Stimulated activated CD4-positive, alpha-beta T cell treated with anti-CD3 and anti-CD28 coated beads, Interleukin-12 subunit alpha, Interleukin-12 subunit beta, amount 100 ng/mL, for 24 hours (primary cell): ENCODE measurements at regions not wholly inside any gene's neighbourhood (a gene's known extent, or its start where the extent isn't known, plus 50 kb on each side); places are given as distances from the start of the nearest gene placed in this dataset.

Source experiments
- DNase-seq, 2 experiments: peaks; one replicate each; pipeline ENCODE4 v3.0.0-alpha.2; 2020; ENCODE audit warnings: low read depth in 2 of 2

- no peak for DNase-seq
Observed at GRCh38 chr2:133768256-133768655, 200.0 kb upstream of the NCKAP5 start.

DNA sequence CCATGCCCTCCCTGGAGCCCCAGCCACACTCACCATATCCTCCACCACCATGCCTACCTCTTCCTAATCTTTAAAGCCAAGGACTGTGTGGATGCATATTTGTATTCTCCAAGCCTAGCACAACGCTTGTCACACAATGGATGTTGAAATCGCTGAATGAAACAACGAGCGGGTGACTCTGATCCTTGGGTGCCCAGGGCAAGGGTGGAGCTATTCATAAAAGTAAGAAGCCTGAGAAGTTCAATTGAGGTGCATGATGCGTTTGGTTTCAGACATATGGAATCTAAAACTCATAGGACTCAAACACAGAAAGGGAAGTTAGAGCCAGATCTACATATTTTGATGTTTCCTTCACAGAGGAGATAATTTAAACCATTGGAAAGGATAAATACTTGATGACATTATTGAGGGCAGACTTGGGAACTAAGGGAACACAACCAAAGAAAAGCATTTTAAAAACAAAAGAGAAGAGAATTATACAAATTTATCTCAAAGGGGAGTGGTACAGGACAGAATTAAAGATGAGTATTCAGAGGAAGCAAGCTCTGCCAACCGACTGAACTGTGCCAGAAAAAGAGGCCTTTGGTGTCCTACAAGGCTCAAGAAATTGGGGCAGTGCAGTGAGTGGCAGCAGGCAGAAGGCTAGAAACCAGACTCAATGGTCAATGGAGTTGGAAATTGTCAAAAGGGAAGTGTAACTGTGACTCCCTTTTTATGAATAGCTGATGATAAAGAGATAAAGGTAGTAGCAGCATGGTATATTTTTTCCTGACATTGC lies 200.6 kb upstream of the NCKAP5 start:
- no peak for DNase-seq

GRCh38 chr2:133773854-133774653 lies 205.8 kb upstream of the NCKAP5 start:
- DNase-seq, result no peak

GRCh38 chr2:133774654-133775015 lies 206.4 kb upstream of the NCKAP5 start:
- no peak for DNase-seq

DNA sequence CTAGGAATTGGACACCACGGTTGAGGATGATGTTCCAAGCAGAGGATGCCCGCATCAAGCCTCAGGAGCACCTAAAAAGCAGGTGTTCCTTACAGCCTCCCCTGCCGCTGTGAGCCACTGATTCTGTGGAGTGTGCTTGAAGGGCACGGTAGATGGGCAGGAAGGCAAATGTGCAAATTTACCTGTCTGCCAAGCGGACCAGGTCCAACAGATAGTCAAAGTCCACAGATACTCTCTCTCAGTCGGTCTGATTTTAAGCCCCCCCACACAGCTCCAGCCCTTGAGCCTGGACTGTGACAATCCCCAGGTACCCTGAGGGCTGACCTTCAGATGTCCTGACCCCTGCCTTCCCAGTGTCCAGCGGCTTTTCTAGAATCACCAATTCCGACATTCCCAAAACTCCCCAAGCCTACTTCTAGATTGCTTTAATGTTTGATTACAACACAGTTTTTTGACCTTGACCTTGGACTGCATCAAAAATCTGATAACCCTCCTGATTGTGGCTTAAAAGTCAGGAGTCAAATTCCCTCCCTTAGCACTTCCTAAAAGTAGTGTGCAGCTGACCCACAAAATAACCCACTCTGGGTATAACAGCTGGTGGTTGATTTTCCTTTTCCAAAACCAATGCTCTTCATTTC lies 208.8 kb upstream of the NCKAP5 start:
- DNase-seq, result no peak

DNA sequence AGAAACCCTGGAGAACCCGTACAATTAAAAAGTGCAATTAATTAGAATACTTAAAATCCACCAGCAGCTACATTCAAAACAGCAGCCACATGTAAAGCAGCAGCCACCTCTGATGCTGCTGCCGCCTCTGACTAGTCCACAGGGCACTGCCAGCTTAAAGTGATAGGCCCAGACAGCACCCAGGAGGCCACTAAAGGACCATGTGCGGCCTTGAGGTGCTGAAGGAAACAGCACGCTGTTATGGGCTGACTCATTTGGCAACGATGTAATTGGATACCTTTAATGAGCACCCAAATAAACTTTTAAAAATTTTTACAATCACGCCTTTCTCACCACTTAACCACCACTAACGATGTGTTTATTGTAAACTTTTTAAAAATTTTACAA lies 209.3 kb upstream of the NCKAP5 start:
- no peak for DNase-seq

DNA sequence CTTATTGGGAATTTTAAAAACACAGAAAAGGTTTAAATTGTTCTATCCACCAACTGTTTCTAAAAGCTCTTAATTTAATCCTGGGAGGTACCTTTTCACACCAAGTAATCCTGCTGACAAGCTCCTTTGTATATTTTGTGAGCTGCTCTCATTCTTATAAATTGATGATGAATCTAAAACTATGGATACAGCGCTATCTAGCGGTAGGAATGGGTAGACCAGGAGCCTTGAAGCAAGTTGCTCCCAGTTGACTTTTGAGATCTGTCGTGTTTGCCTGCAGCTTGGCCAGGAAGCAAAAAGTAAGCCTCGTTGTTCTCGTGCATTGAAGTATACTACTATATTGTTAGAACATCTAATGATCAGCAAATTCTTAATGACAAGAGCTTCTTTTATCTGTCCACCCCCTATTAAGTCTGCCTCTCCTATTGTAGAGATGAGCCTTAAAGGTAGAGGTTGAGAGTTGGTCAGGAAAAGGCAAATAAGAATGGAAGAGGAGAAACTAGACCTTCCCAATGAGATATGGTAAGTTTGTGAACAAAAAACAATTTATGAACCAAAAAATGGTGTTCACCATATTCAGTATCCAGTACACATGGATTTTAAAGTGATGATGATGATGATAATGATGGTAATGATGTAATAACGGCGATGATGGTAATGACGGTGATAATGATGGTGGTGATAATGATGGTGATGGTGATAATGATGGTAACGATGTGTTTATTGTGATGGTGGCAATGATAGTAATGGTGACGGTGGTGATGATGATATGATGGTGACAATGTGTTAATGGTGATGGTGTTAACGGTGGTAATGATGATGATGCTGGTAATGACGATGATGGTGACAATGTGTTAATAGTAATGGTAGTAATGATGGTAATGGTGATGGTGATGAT lies 212.1 kb upstream of the NCKAP5 start:
- DNase-seq, result peak in 1 of 2 experiments; percentile 4

DNA sequence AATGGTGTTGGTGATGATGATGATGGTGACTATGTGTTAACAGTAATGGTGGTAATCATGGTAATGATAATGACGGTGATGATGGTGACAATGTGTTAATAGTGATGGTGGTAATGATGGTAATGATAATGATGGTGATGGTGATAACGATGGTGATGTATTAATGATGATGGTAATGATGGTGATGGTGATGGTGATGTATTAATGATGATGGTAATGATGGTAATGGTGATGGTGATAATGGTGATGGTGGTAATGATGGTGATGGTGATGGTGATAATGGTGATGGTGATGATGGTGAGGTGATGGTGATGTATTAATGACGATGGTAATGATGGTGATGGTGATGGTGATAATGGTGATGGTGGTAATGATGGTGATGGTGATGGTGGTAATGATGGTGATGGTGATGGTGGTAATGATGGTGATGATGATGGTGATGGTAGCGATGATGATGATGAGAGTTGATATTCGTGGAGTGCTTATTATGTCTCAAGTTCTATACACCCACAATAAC lies 212.8 kb upstream of the NCKAP5 start:
- no peak for DNase-seq

- DNase-seq, result no peak
Observed at GRCh38 chr2:133787207-133787606, 218.9 kb upstream of the NCKAP5 start.

DNA sequence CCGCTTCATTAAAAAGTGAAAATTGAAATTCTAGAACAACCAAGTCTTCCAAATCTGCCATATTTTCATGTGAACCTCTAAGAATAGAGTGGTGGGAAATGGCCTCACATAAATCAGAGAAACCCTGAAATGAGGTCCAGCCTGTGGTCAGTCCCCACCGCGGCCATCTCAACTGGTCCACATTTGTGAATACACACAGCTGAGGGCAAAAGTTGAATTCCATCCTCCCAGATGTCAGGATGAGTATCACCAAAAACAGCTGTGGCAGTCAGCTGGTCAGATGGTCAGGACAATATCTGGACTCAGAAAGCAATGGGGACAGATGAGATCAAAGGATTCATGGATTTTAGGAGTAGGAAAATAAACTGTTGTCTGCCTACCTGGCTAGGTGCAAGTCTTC lies 219.4 kb upstream of the NCKAP5 start:
- no peak for DNase-seq

GRCh38 chr2:133788386-133788785 lies 220.1 kb upstream of the NCKAP5 start:
- DNase-seq, result no peak

GRCh38 chr2:133789743-133790142 lies 221.5 kb upstream of the NCKAP5 start:
- no peak for DNase-seq

- no peak for DNase-seq
Observed at GRCh38 chr2:133790711-133791110, 222.4 kb upstream of the NCKAP5 start.

GRCh38 chr2:133791191-133791590 lies 222.9 kb upstream of the NCKAP5 start:
- DNase-seq, result no peak

DNA sequence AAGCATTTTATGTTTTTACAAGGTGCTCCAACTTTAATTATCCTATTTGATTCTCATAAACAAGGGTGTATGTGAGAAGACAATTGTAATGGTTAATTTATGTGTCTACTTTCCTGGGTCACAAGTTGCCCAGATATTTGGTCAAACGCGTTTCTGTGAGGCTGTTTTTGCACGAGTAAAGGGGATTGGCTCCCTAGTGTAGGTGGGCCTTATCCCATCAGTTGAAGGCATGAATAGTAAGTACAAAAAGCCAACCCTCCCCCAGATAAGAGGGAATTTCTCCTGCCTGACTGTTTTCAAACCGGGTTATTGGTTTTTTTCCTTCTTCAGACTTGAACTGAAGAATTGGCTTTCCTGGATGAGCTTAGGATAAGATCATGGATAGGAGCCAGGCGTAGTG lies 224.0 kb upstream of the NCKAP5 start:
- no peak for DNase-seq

DNA sequence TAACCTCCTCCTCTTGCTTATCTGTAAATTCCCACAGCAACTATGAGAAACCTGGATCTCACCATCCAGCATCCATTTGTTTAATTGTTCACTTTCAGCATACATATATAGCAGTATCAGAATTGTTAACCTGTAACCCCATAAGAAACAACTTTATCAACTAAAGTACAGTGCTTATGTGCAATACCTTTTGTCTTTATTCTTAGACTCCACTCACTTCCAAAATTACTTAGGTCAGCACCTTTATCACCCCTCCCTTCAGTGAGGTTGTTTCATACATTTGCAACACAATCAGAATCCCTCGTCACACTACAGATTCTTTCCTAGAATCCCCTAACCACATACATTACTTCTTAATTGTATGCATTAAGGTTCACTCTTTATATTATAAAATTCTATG lies 225.9 kb upstream of the NCKAP5 start:
- DNase-seq, result no peak

GRCh38 chr2:133801946-133802345 lies 233.7 kb upstream of the NCKAP5 start:
- DNase-seq, result no peak

GRCh38 chr2:133802409-133803039 lies 234.3 kb upstream of the NCKAP5 start:
- no peak for DNase-seq

DNA sequence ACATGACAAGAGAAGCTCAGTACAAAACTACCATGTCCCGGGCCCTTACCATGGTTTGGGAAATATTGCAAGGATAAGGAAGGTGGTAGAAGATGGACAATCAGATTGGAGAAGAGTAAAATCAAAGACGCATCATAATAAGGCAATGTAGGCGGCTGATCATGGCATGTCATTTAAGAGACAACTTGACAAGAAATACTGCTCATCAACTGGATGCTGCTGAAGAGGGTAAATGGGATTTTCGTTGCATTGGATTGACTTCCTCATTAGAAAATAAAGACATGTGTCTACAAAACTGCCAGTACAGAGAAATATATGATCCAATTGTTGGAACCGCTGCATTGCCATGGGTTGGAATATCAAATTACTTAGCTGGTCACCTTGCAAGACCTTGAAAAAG lies 238.3 kb upstream of the NCKAP5 start:
- DNase-seq, result no peak

- DNase-seq, result no peak
Observed at GRCh38 chr2:133809485-133809884, 241.2 kb upstream of the NCKAP5 start.

- no peak for DNase-seq
Observed at GRCh38 chr2:133810559-133810958, 242.3 kb upstream of the NCKAP5 start.
